NCI-H146 treated with DMSO at 0.1 percent for 48 hours (cell line): ENCODE measurements at regions not wholly inside any gene's neighbourhood (a gene's known extent, or its start where the extent isn't known, plus 50 kb on each side); places are given as distances from the start of the nearest gene placed in this dataset.
"Not testable (repeated sequence)": the region's sequence is repeated elsewhere in the genome, so short reads cannot be mapped to it uniquely, and the experiment has no call there.

ENCODE experiments used
- DNase-seq: peaks from one replicate; lab custom pipeline; 2025; ENCODE audit not compliant: unreplicated experiment; lab: John Stamatoyannopoulos, UW

GRCh38 chr2:17146358-17146757 is 371.9 kb downstream of the RAD51AP2 start:
- no peak for DNase-seq

GRCh38 chr2:17136877-17137276 is 381.4 kb downstream of the RAD51AP2 start:
- no peak for DNase-seq

DNA sequence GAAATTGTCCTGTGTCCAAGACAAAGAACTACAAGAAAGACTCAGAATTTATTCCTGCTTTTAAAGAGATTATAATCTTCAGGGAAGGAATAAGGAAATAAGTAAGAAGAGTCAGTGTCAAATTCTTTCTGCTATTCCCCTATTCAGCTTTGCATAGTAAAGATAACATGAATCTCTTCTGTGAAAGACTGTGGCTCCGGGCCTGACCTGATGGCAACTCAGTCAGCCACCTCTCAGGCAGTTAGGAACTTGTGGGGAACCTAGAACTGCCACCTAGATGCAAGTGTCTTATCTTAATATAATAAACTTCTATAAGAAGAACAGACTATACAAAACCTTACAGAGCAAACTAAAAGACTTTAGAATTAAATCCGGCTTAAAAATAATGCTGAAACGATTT is 382.0 kb downstream of the RAD51AP2 start:
- DNase-seq: no peak

GRCh38 chr2:17135619-17136018 is 382.6 kb downstream of the RAD51AP2 start:
- DNase-seq: no peak

- DNase-seq: no peak
Observed at GRCh38 chr2:17133052-17133671, 385.1 kb downstream of the RAD51AP2 start.

GRCh38 chr2:17130627-17131026 is 387.6 kb downstream of the RAD51AP2 start:
- DNase-seq: not testable (repeated sequence)

GRCh38 chr2:17125989-17126620 is 392.1 kb downstream of the RAD51AP2 start:
- no peak for DNase-seq

DNA sequence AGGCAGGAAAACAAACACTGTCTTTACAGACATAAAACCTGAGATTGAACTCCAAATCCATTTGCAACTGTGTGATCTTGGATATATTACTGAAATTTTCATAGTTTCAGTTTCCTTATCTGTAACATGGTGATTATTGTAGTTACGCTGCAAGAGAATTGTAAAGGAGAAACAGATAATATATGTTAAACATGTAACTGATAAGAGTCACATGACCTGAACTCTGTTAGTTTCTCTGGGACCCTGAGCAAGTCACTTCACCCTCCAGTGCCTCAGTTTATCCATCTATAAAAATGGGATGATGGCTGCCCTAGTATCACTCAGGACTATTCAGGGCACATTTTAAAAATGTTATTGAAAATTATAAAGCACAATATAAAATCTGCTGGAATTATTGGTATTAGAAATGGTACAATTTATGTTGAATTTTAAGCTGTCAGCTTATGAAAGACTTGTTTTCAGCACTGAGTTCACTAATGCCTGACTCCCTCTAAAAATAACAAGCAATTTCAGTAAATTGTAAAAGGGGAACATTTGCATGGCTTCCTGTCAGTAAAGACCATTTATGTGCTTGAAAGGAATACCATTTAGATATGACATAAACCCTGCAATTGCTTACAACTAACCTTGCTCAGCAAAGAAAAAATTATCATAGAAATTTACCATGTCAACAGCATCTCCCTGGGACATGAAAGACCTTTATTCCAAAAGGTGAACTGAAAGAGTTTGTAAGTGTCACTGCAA is 393.5 kb downstream of the RAD51AP2 start:
- DNase-seq: no peak

DNA sequence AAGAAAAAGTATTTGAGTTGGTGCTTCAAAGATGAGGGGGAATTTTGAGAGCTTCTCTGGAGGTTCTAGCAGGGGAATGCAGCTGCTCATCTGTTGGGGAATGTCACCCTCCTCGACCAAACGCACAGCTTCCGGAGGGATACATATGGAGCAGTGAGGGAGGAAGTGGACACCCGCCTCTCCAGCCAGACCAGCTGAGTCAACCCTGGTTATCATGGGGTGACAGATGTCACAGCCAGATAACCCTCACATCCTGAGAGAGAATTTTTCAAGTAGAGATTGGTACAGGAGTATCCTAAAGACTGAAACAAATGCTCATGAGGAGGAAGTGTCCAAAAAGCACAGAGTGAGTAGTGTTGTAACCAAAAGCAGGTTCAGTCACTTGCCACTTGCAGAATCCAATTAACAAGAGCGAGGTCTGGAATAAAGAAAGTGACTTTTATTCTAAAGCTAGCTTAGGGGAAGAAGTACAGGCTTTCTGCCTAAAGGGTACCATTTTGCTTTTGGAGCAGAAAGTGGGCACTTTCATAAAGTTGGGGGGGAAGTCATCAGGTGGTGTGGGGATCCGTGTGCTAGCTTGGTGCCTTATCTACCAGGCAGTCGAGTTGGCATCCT is 395.2 kb downstream of the RAD51AP2 start:
- DNase-seq: no peak

DNA sequence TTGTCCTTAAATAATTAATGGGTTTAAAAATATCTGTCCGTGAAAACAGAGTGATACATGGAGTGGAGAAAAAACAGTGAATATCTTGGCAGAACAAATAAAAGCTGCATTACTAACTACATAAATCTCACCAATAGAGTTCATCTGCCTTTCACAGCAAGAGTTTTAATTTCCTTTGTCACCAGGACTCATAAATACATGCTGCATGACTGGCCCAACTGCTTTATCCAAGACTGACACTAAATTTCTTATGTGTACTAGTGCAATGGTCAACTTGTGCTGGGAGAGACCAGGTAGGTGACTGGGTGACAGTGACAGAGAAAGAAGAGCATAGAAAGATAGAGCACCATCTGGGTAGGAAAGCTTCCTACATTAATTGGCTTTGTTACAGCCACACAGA is 402.8 kb downstream of the RAD51AP2 start:
- DNase-seq: no peak

DNA sequence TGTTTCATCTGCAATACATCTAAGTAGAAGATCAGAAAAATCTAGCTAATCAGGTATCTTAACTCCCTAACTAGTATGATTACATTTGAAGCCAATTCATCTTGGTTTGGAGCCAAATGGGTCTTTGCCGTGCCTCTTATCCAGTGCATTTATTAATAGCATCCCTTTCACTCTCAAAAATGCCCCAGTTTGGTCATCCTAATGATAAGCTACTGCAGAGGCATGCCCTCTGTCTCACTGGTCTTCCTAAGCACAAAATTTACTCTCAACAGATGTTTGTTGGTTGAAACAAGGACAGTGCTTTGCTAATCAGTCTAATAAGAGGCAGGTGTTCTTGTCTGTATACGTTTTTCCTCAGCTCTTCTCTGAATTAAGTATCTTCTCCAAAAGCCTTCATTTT is 403.2 kb downstream of the RAD51AP2 start:
- DNase-seq: no peak

DNA sequence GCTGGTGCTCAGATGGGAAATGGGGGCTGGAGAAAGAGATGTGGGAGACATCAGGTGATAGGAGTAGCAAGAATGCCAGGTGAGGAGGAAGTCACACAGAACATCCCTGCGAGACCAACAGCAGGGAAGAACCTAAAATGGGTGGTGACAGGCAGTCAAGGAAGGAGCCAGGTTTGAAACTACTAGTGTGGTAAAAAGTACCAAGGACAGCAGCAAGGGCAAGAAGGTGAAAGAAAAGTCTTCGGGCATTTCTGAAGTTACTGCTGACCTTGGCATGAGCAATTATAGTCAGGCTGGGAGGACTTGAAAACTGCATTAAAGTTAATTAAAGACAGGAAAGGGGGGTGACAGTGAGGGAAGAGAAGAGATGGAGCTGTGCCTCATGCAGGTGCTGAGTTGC is 410.4 kb downstream of the RAD51AP2 start:
- no peak for DNase-seq

- DNase-seq: no peak
Observed at GRCh38 chr2:17107151-17107550, 411.1 kb downstream of the RAD51AP2 start.

- no peak for DNase-seq
Observed at GRCh38 chr2:17106418-17106817, 411.8 kb downstream of the RAD51AP2 start.

- no peak for DNase-seq
Observed at GRCh38 chr2:17104454-17104853, 413.8 kb downstream of the RAD51AP2 start.

DNA sequence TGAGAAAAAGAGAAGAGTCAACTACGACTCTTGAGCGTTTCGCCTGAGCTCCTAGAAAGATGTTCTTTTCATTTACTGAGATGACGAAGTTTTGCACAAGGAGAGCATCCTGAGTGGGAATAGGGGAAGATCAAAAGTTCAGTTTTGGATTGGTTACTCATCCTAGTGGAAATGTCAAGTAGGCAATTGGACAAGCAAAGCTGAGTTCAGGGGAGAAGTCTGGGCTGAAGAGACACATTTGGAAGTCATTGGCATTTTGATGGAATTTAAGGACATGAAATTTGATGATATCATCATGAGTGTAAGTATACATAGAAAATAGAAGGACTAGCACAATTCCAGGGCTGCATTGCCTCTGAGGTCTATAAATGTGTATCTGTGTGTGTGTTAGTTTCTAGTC is 416.6 kb downstream of the RAD51AP2 start:
- DNase-seq: no peak

GRCh38 chr2:17101091-17101490 is 417.1 kb downstream of the RAD51AP2 start:
- no peak for DNase-seq

GRCh38 chr2:17095340-17095739 is 422.9 kb downstream of the RAD51AP2 start:
- DNase-seq: no peak

DNA sequence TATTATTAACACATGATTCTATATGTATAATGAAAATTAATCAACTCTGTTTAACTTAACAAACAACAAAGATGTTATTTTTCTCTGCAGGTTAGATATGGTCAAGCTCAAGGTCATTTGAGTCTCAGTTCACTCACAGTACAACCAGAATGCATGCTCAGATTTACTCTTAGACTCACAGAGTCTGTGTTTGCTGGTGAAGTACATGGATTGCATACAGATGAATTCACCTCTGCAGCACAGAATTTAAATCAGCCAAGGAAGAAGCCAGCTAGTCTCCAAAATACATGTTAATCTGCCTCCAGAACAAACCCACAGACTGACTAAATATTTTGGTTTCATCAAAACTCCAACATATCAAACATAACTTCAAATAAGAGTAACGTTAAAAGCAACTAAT is 424.5 kb downstream of the RAD51AP2 start:
- no peak for DNase-seq

GRCh38 chr2:17086990-17087389 is 421.4 kb upstream of the CYRIA start:
- no peak for DNase-seq

DNA sequence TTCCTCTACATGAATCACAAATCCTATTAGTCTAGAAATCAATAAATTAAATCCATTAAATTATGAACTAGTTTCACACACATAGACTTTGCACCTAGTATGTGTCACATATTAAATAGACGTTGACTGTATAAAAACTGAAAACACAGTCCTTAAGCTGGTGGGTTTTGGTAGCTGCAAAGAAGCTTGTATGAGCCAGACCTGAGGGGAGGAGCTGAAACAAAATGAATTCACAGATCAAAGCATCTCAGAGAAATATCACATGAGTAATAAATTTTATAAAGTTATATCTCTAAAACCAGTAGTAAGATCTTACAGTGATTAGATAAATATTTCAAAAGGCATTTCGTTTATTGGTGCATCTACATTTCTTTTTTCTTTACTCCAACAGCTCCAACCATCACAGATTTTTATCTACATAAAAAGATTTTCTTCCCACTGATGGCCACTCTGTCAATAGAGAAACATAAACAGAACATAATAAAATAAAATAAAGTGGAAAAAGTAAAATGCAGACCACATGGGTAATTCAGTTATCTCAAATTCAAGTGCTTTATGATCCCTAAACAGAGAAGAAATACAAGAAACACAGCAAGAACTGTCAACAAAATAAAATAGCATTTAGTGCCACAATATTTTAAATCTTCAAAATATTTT is 420.0 kb upstream of the CYRIA start:
- no peak for DNase-seq
